GM19372 (cell line): ENCODE measurements at regions not wholly inside any gene's neighbourhood (a gene's known extent, or its start where the extent isn't known, plus 50 kb on each side); places are given as distances from the start of the nearest gene placed in this dataset.
"Not testable (repeated sequence)": the region's sequence is repeated elsewhere in the genome, so short reads cannot be mapped to it uniquely, and the experiment has no call there.

Experiments
- ATAC-seq: cut with Tn5 transposase; IDR thresholded peaks from one replicate; pipeline ENCODE4 v1.9.1; 2021; ENCODE audit warnings: mild to moderate bottlenecking, low read depth, moderate library complexity; ENCODE audit not compliant: unreplicated experiment

- peak; percentile 78 for ATAC-seq
These were observed 82.9 kb downstream of the LAS1L start for GRCh38 chrX:65451663-65452062.

- ATAC-seq = no peak
These were observed 114.4 kb downstream of the LAS1L start for GRCh38 chrX:65420154-65420553.

- not testable (repeated sequence) for ATAC-seq
These were observed 126.9 kb downstream of the LAS1L start for GRCh38 chrX:65407662-65408061.

GRCh38 chrX:65407157-65407626 is 127.4 kb downstream of the LAS1L start:
- no peak for ATAC-seq

- no peak for ATAC-seq
These were observed 128.1 kb downstream of the LAS1L start for GRCh38 chrX:65406532-65406931.

- ATAC-seq = no peak
These were observed 142.3 kb downstream of the LAS1L start for GRCh38 chrX:65392284-65392683.

GRCh38 chrX:65389120-65389519 is 145.5 kb downstream of the LAS1L start:
- ATAC-seq = not testable (repeated sequence)
